Keratinocyte (primary cell): ENCODE measurements at regions not wholly inside any gene's neighbourhood (a gene's known extent, or its start where the extent isn't known, plus 50 kb on each side); places are given as distances from the start of the nearest gene placed in this dataset.

ENCODE experiments used
- DNase-seq: peaks from one replicate; pipeline ENCODE4 v3.0.0-alpha.2; 2011; ENCODE audit warnings: low read depth, missing footprints, low spot score
- FAIRE-seq: peaks from 2 replicates; lab custom pipeline; 2011; peaks lifted over from hg19 to GRCh38; lab: Jason Lieb, UNC
- H2AFZ ChIP-seq: 2 replicates; pipeline ENCODE4 v1.6.0; 2012; ENCODE audit warnings: low read length, control low read depth, inconsistent platforms; ENCODE audit not compliant: control insufficient read depth
- H3K27ac ChIP-seq: 2 replicates; pipeline ENCODE4 v1.5.1; 2011; ENCODE audit warnings: low read length; ENCODE audit not compliant: control insufficient read depth, insufficient read depth
- H3K27me3 ChIP-seq: 3 replicates; pipeline ENCODE4 v1.6.0; 2011; ENCODE audit warnings: low read length; ENCODE audit not compliant: control insufficient read depth, insufficient read depth; ENCODE audit errors: extremely low read depth
- H3K36me3 ChIP-seq, 2 experiments: 2 replicates in 1 of 2; 3 replicates in 1 of 2; pipeline ENCODE4 v1.5.1; 2011; ENCODE audit warnings: low read length in 2 of 2, mild to moderate bottlenecking in 1 of 2; ENCODE audit not compliant: control insufficient read depth in 2 of 2, insufficient read depth in 2 of 2; ENCODE audit errors: extremely low read depth in 1 of 2
- H3K4me1 ChIP-seq: 3 replicates; pipeline ENCODE4 v1.5.1; 2011; ENCODE audit warnings: low read length; ENCODE audit not compliant: control insufficient read depth, insufficient read depth; ENCODE audit errors: extremely low read depth
- H3K4me2 ChIP-seq: 3 replicates; pipeline ENCODE4 v1.6.0; 2011; ENCODE audit warnings: low read depth, low read length; ENCODE audit not compliant: control insufficient read depth, insufficient read depth; ENCODE audit errors: extremely low read depth
- H3K4me3 ChIP-seq, 3 experiments: fragments of 200-600 bp in 1 of 3; sonication (generic) in 1 of 3; 2 replicates in 2 of 3; 3 replicates in 1 of 3; pipeline ENCODE4 v1.5.1; 2011 to 2016; ENCODE audit warnings: low read length in 3 of 3, mild to moderate bottlenecking in 3 of 3, control low read depth in 2 of 3, inconsistent platforms in 1 of 3, low read depth in 1 of 3, mixed read lengths in 1 of 3, mixed run types in 1 of 3, moderate library complexity in 1 of 3; ENCODE audit not compliant: control insufficient read depth in 2 of 3, insufficient read depth in 2 of 3; ENCODE audit errors: extremely low read depth in 1 of 3
- H3K79me2 ChIP-seq: 2 replicates; pipeline ENCODE4 v1.6.0; 2012; ENCODE audit warnings: low read length; ENCODE audit not compliant: control insufficient read depth, insufficient read depth
- H3K9ac ChIP-seq: 3 replicates; pipeline ENCODE4 v1.6.0; 2011; ENCODE audit warnings: low read length; ENCODE audit not compliant: control insufficient read depth, insufficient read depth; ENCODE audit errors: extremely low read depth
- H3K9me1 ChIP-seq: 3 replicates; pipeline ENCODE4 v1.6.0; 2011; ENCODE audit warnings: low read length; ENCODE audit not compliant: control insufficient read depth, insufficient read depth; ENCODE audit errors: extremely low read depth
- H3K9me3 ChIP-seq: 2 replicates; pipeline ENCODE4 v1.5.1; 2012; ENCODE audit warnings: low read depth, low read length; ENCODE audit not compliant: control insufficient read depth
- H4K20me1 ChIP-seq: 3 replicates; pipeline ENCODE4 v1.6.0; 2011; ENCODE audit warnings: low read length; ENCODE audit not compliant: control insufficient read depth, insufficient read depth; ENCODE audit errors: extremely low read depth
- CTCF ChIP-seq, 3 experiments: IDR thresholded peaks in 1 of 3; conservative IDR thresholded peaks in 1 of 3; optimal IDR thresholded peaks in 1 of 3; 2 replicates in 2 of 3; 3 replicates in 1 of 3; pipeline versions ENCODE3 to v1.5.1; 2011; ENCODE audit warnings: low read length in 3 of 3, mild to moderate bottlenecking in 3 of 3, moderate library complexity in 2 of 3, control low read depth in 1 of 3, inconsistent platforms in 1 of 3; ENCODE audit not compliant: insufficient read depth in 2 of 3; ENCODE audit errors: extremely low read depth in 1 of 3
- EZH2 ChIP-seq: IDR thresholded peaks from one replicate; pipeline ENCODE4 v1.6.1; 2012; ENCODE audit warnings: inconsistent platforms, mild to moderate bottlenecking, low read length, moderate library complexity
- dilution Hi-C: fragments of 300-500 bp; cut with MboI; formaldehyde crosslinking; loops from one replicate; pipeline ENCODE4 v1.7.0; 2020; ENCODE audit warnings: low sequenced_read_pairs; ENCODE audit not compliant: extremely low pct_ligation_motif_present

- Histone ChIP-seq H3K79me2 (no peaks in the 10 kb centered on the region), H3K9ac (no peak overlapping the region), H4K20me1 (no peaks in the 10 kb centered on the region), H3K9me1 (no peaks in the 10 kb centered on the region), H3K27me3 (no peaks in the 10 kb centered on the region), H3K9me3 (no peaks in the 10 kb centered on the region), H3K4me1 (no peaks in the 10 kb centered on the region), H3K36me3 (no peaks in the 10 kb centered on the region), H3K4me3 (no peak overlapping the region), H2AFZ (no peak overlapping the region), H3K4me2 (no peak overlapping the region), H3K27ac (no peak overlapping the region)
- DNase-seq (no peak), FAIRE-seq (no peak)
- TF ChIP-seq CTCF (optimal IDR thresholded peaks at IDR 0.05 in 1 of 3, IDR thresholded peaks at IDR 0.05 in 1 of 3, conservative IDR thresholded peaks at IDR 0.05 in 1 of 3; ENCODE audit: extremely low read depth in 1 of 3, insufficient read depth in 2 of 3, low read length in 3 of 3): peak in 1 of 3 experiments; percentile 24
- TF ChIP-seq EZH2: no peak
- dilution Hi-C loops: no loop called here
Measured at GRCh38 chr12:90274407-90274806, 565.8 kb upstream of the ATP2B1 start.

GRCh38 chr12:90268574-90268973 lies 559.9 kb upstream of the ATP2B1 start:
- Histone ChIP-seq H3K79me2 (no peaks in the 10 kb centered on the region), H3K9ac (no peak overlapping the region), H3K4me3 (no peak overlapping the region), H3K36me3 (no peaks in the 10 kb centered on the region), H4K20me1 (no peaks in the 10 kb centered on the region), H3K4me2 (no peak overlapping the region), H2AFZ (no peak overlapping the region), H3K9me3 (no peaks in the 10 kb centered on the region), H3K27me3 (no peaks in the 10 kb centered on the region), H3K27ac (no peak overlapping the region), H3K9me1 (no peaks in the 10 kb centered on the region), H3K4me1 (no peaks in the 10 kb centered on the region)
- FAIRE-seq: no peak
- DNase-seq: no peak
- dilution Hi-C loops: no loop called here
- no peak for TF ChIP-seq CTCF (optimal IDR thresholded peaks at IDR 0.05 in 1 of 3, IDR thresholded peaks at IDR 0.05 in 1 of 3, conservative IDR thresholded peaks at IDR 0.05 in 1 of 3; ENCODE audit: extremely low read depth in 1 of 3, insufficient read depth in 2 of 3, low read length in 3 of 3)
- no peak for TF ChIP-seq EZH2
